PC-9 (cell line): ENCODE measurements at regions not wholly inside any gene's neighbourhood (a gene's known extent, or its start where the extent isn't known, plus 50 kb on each side); places are given as distances from the start of the nearest gene placed in this dataset.

Experiments used
- BruUV-seq: library from RNA; stranded (reverse); fragments of 400-500 nt; replicated peaks from 2 replicates; lab custom pipeline; 2021; lab: Mats Ljungman, UMichigan
- CTCF ChIA-PET: fragments of 300-600 bp; sonication (Branson Sonifier 250); formaldehyde crosslinking; loops from one replicate; lab custom pipeline; 2022; ENCODE audit warnings: antibody characterized with exemption; lab: Charles Lee
- POLR2A ChIA-PET: fragments of 300-600 bp; sonication (Branson Sonifier 250); formaldehyde crosslinking; loops from one replicate; lab custom pipeline; 2022; ENCODE audit warnings: antibody characterized with exemption; ENCODE audit not compliant: unreplicated experiment; lab: Charles Lee
- DNase-seq, 2 experiments: peaks; one replicate each; pipeline versions ENCODE4 v3.0.0 to v3.0.0-alpha.2; 2015 to 2022; ENCODE audit warnings: mixed read lengths in 1 of 2
- H2AFZ ChIP-seq: fragments of 200-600 bp; sonication (generic); 2 replicates; pipeline ENCODE4 v1.8.1; 2017; ENCODE audit warnings: antibody characterized with exemption
- H3F3A ChIP-seq: fragments of 200-600 bp; sonication (generic); 2 replicates; pipeline ENCODE4 v1.8.1; 2017; ENCODE audit warnings: antibody characterized with exemption, mild to moderate bottlenecking, low read depth; ENCODE audit not compliant: insufficient read depth
- H3K27ac ChIP-seq: fragments of 200-600 bp; sonication (generic); 2 replicates; pipeline ENCODE4 v1.6.1; 2016; ENCODE audit warnings: mixed run types
- H3K27me3 ChIP-seq: fragments of 200-600 bp; sonication (generic); 2 replicates; pipeline ENCODE4 v1.6.1; 2016; ENCODE audit warnings: low read depth, mixed run types; ENCODE audit not compliant: insufficient read depth
- H3K36me3 ChIP-seq: fragments of 200-600 bp; sonication (generic); 2 replicates; pipeline ENCODE4 v1.6.1; 2016; ENCODE audit warnings: low read depth, mixed run types
- H3K4me1 ChIP-seq: fragments of 200-600 bp; sonication (generic); replicated peaks from 2 replicates; pipeline ENCODE4 v1.6.1; 2016; ENCODE audit warnings: mixed run types; ENCODE audit not compliant: insufficient read depth
- H3K4me2 ChIP-seq: fragments of 200-600 bp; sonication (generic); 2 replicates; pipeline ENCODE4 v1.6.1; 2017; ENCODE audit warnings: mixed run types
- H3K4me3 ChIP-seq: fragments of 200-600 bp; sonication (generic); 2 replicates; pipeline ENCODE4 v1.6.1; 2016; ENCODE audit warnings: mixed run types
- H3K79me2 ChIP-seq: fragments of 200-600 bp; sonication (generic); 2 replicates; pipeline ENCODE4 v1.6.1; 2017; ENCODE audit warnings: low read depth, mixed run types
- H3K9me2 ChIP-seq: fragments of 200-600 bp; sonication (generic); 2 replicates; pipeline ENCODE4 v1.8.1; 2017; ENCODE audit warnings: mild to moderate bottlenecking; ENCODE audit not compliant: insufficient read depth
- H3K9me3 ChIP-seq: fragments of 200-600 bp; sonication (generic); 2 replicates; pipeline ENCODE4 v1.8.1; 2016; ENCODE audit warnings: low read depth; ENCODE audit not compliant: insufficient read depth
- H4K20me1 ChIP-seq: fragments of 200-600 bp; sonication (generic); 2 replicates; pipeline ENCODE4 v1.8.1; 2017; ENCODE audit not compliant: insufficient read depth
- CTCF ChIP-seq: fragments of 200-600 bp; sonication (generic); conservative IDR thresholded peaks from 2 replicates; pipeline ENCODE4 v1.6.1; 2017; ENCODE audit warnings: mixed run types, antibody characterized with exemption, mild to moderate bottlenecking, moderate library complexity
- EZH2 ChIP-seq: fragments of 200-600 bp; sonication (generic); IDR thresholded peaks from 2 replicates; pipeline ENCODE4 v1.8.0; 2017; ENCODE audit warnings: antibody characterized with exemption, low read depth
- intact Hi-C: fragments of 100-400 bp; cut with micrococcal nuclease; formaldehyde crosslinking; loops from one replicate; pipeline ENCODE4 v1.10.0; 2022; ENCODE audit not compliant: unreplicated experiment

DNA sequence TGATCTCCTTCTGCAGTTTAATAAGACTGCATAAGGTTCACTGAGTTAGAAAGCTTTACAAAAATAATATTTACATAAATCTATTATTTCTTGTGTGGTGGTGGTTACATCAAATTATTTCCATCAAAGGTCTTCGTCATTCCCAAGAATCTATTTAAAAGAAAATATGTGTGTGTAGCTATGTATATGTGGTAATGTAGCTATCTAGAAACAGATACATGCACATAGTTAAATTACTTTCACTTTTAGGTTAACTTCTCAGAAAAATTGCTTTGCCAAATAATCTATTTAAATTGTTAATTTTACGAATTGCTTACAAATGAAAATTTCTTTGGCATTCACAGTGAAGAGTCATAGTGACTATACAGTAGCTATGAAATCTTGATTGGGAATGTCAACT, 633.2 kb downstream of the DMRTA1 start:
- Histone ChIP-seq H3F3A (no peaks in the 10 kb centered on the region), H3K9me3 (no peaks in the 10 kb centered on the region), H3K27me3 (no peaks in the 10 kb centered on the region), H3K27ac (no peak overlapping the region), H3K4me1 (no peaks in the 10 kb centered on the region), H3K79me2 (no peaks in the 10 kb centered on the region), H3K4me2 (no peak overlapping the region), H3K36me3 (no peaks in the 10 kb centered on the region), H4K20me1 (no peaks in the 10 kb centered on the region), H2AFZ (no peak overlapping the region), H3K9me2 (no peaks in the 10 kb centered on the region), H3K4me3 (no peak overlapping the region)
- no TSS peak for BruUV-seq
- intact Hi-C loops, result no loop called here
- ChIA-PET POLR2A (no interaction called here), CTCF (no interaction called here)
- no peak for DNase-seq
- TF ChIP-seq CTCF (no peak), EZH2 (no peak)

- intact Hi-C loops, result no loop called here
- Histone ChIP-seq H3K9me2 (no peaks in the 10 kb centered on the region), H3K27me3 (no peaks in the 10 kb centered on the region), H3K4me3 (no peak overlapping the region), H3K27ac (no peak overlapping the region), H4K20me1 (no peaks in the 10 kb centered on the region), H2AFZ (no peak overlapping the region), H3K36me3 (no peaks in the 10 kb centered on the region), H3K4me1 (no peaks in the 10 kb centered on the region), H3K79me2 (no peaks in the 10 kb centered on the region), H3K9me3 (no peaks in the 10 kb centered on the region), H3F3A (no peaks in the 10 kb centered on the region), H3K4me2 (no peak overlapping the region)
- CTCF ChIA-PET, result no interaction called here
- no TSS peak for BruUV-seq
- POLR2A ChIA-PET, result no interaction called here
- TF ChIP-seq CTCF, result no peak
- TF ChIP-seq EZH2, result no peak
- no peak for DNase-seq
Measured at GRCh38 chr9:23081377-23081776, 634.8 kb downstream of the DMRTA1 start.

DNA sequence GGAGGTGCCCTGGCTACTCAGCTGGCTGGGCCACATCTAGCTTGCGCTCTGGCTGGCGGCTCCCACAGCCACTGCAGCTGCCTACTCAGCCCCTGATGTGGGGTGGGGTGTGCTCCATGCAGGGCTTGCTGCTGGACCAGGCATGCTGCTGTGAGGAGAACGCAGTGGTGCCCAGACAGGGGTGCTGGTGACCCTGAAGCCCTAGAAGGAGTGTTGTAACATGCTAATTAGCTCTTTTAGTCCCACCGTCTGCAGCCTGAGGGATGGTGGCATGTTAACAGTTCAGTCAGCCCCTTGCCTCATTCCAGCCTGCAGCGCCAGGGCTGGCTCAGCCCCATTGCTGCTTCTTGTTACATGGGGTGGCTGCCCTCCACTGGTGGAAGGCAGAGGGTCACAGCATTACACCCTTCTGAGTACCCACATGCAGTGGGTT, 642.3 kb downstream of the DMRTA1 start:
- H2AFZ ChIP-seq, result no peak overlapping the region
- no peak for DNase-seq
- POLR2A ChIA-PET, result no interaction called here

More for the DNA sequence above, 642.3 kb downstream of the DMRTA1 start:
- H3K4me3 ChIP-seq, result no peak overlapping the region
- H3K9me3 ChIP-seq, result no peaks in the 10 kb centered on the region
- no TSS peak for BruUV-seq
- no peaks in the 10 kb centered on the region for H3K79me2 ChIP-seq
- no peaks in the 10 kb centered on the region for H3F3A ChIP-seq
- TF ChIP-seq CTCF (no peak), EZH2 (no peak)
- no peaks in the 10 kb centered on the region for H4K20me1 ChIP-seq
- intact Hi-C loops, result no loop called here
- H3K4me2 ChIP-seq, result no peak overlapping the region
- H3K9me2 ChIP-seq, result no peaks in the 10 kb centered on the region
- H3K27ac ChIP-seq, result no peak overlapping the region
- H3K4me1 ChIP-seq, result no peaks in the 10 kb centered on the region
- H3K36me3 ChIP-seq, result no peaks in the 10 kb centered on the region
- CTCF ChIA-PET, result no interaction called here
- H3K27me3 ChIP-seq, result no peaks in the 10 kb centered on the region
